GM12874 (cell line): ENCODE measurements at regions not wholly inside any gene's neighbourhood (a gene's known extent, or its start where the extent isn't known, plus 50 kb on each side); places are given as distances from the start of the nearest gene placed in this dataset.

Source experiments
- CTCF ChIP-seq: IDR thresholded peaks from 2 replicates; pipeline ENCODE4 v1.5.1; 2011; ENCODE audit warnings: low read depth, mild to moderate bottlenecking, control low read depth, low read length, moderate library complexity; ENCODE audit not compliant: insufficient read depth

DNA sequence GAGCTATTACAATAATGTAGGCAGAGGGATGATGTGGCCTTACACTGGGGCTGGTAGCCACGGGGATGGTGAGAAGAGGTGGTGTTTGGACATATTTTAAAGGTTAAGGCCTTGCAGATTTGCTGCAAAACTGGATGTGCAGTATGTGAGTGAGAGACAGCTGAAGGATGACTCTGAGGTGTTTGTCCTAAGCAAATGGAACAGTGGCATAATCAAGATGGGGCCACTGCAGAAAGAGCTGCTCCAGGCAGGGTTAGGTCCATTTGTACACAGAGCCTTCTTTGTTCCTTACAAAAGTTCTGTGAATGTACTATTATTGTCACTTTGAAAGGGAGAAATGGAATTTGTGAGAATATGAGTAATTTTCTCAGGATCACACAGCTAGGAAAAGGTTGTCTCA is 220.4 kb upstream of the ZP4 start:
- TF ChIP-seq CTCF: no peak

- TF ChIP-seq CTCF: no peak
Measured at GRCh38 chr1:238108417-238108816, 217.7 kb upstream of the ZP4 start.

DNA sequence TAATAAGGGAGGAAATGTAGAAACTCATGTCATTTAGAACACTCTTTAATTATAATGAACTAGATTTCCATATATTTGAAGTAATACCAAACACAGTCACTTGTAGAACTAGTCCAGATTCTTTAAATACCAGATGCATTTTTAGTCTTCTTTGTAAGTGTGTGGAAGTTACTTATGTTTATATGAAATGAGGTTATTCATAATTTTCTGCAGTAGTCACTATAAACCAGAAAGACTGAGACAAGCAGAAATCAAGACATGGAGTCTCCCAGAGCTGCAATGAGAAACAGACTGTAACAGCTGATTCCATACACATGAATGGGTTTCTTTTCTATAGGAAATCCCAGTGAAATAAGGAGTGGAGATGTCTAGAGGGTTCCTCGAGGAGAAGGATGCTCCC is 216.6 kb upstream of the ZP4 start:
- TF ChIP-seq CTCF: no peak

DNA sequence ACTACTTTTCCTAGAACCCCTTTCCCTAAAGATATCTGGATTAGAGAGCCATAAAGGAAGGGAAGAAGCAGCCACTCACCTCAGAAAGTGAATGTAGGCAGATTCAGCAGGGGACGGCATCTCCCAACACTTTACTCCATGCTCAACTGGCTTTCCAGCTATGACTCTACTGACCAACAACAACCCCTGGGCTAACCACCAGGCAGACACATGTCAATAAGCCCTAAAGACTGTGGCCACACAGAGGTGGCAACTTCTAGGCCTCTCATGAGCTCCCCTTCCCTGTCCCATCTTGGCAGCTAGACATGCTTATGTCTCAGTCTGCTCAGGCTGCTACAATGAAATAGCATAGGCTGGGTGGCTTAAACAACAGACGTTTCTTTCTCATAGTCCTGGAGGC is 214.0 kb upstream of the ZP4 start:
- no peak for TF ChIP-seq CTCF

DNA sequence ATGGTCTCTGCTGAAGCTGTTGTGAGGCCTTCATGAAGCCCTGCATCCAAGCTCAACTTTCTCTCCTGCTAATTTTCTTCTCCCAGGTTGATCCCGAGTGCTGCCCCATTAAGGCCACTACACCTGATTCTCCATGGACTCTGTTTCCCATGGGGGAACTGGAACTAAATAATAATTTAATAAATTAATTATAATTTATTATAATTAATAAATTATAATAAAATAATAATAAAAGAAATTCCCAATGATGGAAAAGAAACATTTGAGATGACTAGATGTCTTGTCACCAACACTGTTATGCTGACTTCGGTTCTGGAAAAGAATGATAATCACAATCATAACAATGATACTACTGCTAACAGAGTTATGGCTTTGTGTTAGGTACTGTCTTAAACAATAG is 211.2 kb upstream of the ZP4 start:
- TF ChIP-seq CTCF: no peak

GRCh38 chr1:238099871-238100270 is 209.1 kb upstream of the ZP4 start:
- no peak for TF ChIP-seq CTCF

GRCh38 chr1:238089615-238090014 is 198.9 kb upstream of the ZP4 start:
- no peak for TF ChIP-seq CTCF
